HS-5 (cell line): ENCODE measurements at regions not wholly inside any gene's neighbourhood (a gene's known extent, or its start where the extent isn't known, plus 50 kb on each side); places are given as distances from the start of the nearest gene placed in this dataset.
A peak's percentile ranks its signal among the peaks of the same experiment; 100 is the strongest.
"Not testable (repeated sequence)": the region's sequence is repeated elsewhere in the genome, so short reads cannot be mapped to it uniquely, and the experiment has no call there.

Experiments used
- DNase-seq: peaks from one replicate; pipeline ENCODE4 v3.0.0-alpha.2; 2012; ENCODE audit warnings: low read depth

DNA sequence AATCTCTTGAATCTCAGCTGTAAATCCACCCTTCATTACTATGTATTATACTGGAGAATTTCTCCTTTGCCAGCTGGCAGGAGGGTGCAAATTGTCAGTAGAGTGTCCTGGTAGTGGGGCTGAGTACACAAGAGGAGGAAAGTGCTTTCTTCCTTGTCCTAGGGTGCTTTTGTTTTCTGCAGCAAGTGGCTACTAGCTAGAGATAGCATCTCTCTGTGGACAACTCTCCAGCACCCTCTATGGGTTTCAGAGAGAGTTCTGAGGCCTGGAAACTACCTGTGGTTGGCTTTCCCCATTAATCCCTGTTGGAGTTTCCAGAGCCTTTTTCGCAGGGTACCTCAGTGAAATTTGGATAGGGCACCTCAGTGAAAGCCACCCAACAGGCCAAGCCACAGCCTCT, 422.5 kb upstream of the RGS17 start:
- no peak for DNase-seq

DNA sequence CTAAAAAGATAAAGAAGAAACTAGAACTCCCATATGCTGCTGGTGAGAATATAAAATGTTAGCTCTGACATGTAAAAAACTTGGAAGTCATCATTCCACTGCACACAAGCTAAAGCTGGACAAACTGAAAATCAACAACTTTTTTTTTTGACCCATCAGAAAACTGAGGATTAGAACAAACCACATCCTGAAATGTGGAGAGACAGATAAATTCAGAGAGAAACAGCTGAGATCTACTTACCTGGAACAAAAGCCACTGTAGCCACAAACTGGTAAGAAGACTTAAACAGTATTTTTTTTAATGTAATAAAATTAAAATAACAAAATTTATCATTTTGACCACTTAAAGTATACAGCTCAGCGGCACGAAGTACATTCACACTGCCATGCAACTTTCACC, 408.5 kb upstream of the RGS17 start:
- DNase-seq, result no peak

DNA sequence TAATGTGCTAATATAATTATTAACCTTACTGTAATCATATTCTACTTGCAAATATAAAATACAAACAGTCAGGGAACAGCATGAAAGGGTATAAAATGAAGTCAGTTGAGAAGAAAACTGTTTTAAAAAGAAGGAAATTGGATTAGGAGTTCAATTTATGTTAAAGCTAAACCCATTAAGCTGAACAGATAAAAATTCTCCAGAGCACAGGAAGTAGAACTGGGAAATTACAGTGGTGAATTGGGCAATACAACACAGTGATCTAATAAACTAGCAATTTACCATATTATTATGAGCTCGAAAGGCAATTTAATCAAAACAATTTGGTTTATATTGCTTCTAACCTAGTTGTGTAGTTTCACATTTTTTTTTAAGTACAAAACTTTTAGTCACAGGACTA, 407.4 kb upstream of the RGS17 start:
- peak; percentile 70 for DNase-seq

DNA sequence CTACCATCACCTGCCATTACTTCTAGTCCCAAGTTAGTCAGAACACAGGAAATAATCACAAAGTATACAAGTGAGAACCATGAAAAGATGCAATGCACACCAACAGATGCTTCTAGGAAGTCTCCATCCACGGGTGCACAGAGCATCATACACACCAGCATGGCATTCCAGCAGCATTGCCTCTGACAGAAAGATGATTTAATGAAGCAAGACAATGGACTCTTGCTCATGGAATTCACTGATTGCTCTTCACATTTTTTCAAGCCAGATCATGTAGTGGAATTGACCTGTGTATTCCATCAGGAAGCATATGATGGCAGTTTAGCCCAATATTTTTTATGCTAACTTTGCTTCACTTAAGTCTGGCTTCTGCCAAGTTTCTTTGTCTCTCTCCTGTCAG, 406.3 kb upstream of the RGS17 start:
- peak; percentile 74 for DNase-seq

DNA sequence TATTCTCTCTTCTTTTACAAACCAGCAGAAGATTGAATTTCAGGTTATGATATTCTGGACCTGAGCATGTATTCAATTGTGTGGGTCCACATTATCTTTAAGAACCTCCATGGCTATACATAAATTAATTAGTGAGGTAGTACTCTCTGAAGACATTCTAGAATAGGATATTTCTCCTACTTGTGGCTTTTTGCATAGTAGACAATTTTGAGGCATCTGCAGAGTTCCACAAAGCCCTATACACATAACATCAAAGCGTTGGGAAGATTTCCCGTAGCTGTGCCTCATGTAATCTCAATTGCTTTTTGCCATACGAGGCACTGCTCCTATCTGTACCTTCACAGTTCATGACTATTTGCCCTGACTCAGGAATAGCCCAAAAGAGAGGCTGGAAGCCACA, 395.4 kb upstream of the RGS17 start:
- no peak for DNase-seq

DNA sequence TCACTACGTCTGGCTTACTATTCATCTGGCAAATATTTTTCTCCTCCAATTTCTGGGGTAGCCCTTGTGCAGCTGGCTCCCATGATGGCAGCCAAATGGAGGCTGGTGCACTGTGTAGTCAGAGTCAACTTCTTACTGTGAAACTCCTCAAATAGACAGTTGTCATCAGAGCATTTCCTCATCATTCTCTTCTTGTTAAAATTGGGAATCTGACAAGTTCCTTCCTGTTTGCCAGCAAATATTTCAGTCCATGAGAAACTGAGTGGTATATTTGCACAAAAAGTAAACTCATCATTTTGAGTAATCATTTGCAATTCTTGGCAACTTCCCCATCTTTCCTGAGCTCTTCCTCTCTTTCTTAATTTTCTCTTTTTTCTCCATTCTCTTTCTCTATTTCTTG, 394.9 kb upstream of the RGS17 start:
- no peak for DNase-seq

DNA sequence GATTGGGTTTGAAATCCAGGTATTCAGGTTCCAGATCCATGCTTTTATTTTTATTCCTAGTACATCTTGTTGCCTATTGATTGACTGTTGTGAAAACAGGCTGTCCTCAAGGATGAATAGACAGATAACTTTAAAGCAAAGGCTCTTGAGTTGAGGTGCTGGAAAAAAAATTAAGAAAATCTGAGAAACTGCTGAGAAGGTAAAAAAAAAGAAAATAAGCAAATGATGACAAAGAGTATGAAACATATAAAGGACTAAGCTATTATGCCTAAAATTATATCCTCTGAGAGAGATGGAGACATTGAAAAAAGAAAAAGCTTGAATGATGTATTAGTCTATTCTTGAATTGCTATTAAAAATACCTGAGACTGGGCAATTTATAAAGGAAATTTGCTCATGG, 392.3 kb upstream of the RGS17 start:
- no peak for DNase-seq

DNA sequence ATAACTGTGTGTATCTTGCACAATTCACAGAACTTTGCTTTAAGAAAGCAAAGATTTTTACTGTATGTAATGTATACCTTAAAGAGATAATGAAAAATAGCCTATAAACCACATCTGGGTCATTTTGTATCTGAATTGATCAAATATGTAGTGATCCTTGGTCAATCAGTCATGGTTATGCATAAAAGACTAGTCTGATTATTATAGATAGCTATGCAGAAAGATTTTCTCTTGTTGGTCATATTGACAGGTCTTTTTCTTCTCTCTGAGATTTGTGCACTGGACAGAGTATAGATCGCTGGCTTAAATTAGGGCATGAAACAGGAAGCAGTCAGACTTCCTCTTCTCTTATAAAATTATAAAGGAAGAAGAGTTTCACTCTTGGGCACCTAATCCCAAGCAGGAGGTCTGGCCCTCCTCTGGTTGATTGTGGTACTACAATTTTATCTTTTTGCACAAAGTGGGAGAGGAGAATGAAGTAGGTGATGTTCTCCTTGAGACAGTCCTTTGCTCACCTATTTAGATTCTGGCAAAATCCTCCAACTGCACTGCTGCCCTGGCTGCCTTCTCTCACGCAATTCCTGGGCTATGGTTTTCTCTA, 380.9 kb upstream of the RGS17 start:
- peak; percentile 19 for DNase-seq

DNA sequence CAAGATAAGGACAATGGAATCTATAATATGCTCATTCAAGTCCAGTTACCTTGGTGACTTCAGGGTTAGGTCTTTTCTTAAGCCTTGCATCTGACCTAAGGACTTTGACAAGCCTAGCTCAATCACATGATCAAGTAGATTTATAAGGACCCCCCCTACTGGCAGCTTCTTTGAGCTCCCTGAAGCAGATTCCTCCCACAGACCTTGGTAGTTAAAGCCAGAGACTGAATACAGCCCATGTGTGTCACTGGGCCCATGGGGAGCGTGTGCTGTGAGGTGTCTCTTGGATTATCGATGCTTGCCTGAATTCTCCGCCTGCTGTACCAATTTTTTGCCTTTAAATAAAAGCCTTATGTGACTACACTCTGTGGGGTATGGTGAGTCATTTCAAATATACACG, 372.7 kb upstream of the RGS17 start:
- DNase-seq, result no peak

DNA sequence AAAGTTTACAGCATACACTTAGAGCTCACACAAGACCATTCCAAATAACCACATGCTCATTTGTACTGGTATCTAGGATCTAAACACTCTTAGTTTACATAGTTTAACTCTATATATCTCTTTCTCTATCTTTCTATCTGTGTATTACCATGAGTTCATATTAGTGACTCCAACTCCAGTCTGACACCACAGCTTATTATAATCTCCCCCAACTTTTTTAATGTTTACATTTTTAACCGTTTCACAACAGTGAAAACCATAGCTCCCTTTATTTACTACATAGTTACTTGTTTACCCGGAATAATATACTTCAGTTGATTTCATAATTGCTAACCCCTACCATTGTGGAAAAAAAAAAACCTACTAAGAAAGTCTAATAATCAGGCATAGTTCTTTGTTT, 362.4 kb upstream of the RGS17 start:
- DNase-seq, result no peak

DNA sequence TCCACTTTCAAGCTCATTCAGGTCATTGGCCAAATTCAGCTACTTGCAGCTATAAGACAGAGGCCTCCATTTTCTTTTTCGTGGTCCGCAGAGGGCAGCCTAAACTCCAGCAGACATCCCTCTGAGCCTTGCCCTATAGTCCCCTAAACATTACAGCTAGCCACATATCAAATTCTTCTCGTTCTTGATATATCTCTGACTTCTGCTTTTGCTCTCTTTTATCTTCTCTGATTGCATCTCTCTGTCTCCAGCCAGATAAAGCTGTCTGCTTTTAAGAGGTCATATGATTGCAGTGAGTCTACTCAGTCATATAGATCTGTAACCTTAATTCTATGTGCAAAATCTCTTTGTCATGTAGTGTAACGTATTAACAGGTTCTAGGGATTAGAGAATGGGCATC, 358.4 kb upstream of the RGS17 start:
- DNase-seq, result no peak

DNA sequence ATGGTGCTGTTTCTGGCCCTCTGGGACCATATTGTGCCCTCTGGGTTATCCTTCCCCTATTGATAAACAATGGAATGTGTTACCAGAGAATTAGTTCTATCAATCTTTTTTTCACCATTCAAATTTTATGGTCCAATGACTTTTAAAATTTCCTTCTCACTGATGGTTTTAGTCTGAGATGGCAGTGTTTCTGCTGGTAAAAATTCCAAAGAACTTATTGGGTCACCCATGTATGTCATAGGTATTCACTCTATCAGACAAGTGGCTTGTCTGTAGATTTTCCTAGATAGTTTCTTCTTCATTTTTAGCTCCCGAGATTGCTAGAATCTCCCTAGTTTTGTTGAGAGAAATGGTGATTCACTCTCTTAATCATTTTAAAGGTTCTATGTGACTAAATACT, 357.2 kb upstream of the RGS17 start:
- DNase-seq, result no peak

DNA sequence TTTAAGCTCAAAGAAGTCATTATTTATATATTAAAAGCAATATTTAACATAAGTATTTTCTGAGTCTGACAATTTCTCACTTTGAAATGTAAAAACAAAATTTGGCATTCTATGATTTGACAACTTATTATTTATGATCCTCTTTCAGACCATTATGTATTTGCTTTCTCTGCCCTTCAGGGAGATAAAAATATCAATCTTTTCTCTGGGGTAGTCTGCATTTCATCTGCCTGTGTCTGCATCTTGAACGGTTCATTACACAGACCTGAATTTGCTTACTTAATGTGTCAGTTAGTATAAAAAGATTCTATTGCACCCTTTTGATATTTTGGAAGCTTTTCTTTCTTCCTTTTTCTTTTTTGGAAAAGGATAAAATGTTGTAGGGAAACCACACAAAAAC, 354.0 kb upstream of the RGS17 start:
- DNase-seq, result no peak

DNA sequence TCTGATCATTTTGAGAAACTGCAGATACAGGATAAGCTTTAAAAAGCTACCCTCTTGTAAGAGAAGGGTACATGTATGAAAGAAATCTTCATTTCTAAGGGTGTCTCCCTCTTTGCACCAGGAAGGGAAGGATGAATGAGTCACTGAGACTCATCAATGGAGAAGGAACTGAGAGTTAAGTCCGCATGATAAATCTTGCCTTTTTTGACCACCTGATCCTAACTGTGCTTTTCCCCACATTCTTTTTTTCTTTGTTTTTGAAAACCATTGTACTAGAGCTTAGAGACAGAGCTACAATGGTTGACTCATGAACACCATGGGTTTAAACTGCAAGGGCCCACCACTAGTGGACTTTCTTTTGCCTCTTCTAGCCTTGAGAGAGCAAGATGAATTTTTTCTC, 353.0 kb upstream of the RGS17 start:
- no peak for DNase-seq

DNA sequence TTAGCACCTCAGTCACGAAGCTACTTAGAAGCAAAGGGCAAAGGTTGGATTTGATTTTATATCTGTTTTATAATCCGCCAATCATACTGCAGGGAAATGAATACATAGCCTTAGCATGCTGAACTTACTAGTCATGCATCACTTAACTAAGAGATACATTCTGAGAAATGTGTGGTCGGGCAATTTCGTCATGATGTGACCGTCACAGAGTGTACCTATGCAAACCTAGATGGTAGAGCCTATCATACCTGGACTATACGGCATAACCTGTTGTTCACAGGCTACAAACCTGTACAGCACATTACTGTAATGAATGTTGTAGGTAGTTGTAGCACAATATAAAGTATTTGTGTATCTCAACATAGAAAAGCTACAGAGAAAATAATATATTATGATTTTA, 345.2 kb upstream of the RGS17 start:
- DNase-seq, result no peak

DNA sequence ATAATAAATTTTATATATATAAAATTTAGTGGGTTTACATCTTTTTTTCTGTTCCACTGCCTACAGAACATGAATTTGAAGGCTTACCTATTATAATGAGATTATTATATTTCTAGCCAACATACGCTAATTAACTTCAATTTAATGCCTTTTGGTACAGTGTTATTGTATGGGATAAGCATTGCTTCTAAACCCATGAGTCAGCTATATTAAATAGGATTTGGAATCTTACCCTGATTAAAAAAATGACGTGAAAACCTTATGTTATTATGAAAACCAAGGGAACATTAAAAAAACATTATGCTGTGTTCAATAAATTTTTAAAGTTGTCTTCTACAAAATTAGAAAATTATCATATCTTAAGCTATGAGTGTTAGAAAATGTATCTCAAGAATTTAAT, 334.0 kb upstream of the RGS17 start:
- no peak for DNase-seq

DNA sequence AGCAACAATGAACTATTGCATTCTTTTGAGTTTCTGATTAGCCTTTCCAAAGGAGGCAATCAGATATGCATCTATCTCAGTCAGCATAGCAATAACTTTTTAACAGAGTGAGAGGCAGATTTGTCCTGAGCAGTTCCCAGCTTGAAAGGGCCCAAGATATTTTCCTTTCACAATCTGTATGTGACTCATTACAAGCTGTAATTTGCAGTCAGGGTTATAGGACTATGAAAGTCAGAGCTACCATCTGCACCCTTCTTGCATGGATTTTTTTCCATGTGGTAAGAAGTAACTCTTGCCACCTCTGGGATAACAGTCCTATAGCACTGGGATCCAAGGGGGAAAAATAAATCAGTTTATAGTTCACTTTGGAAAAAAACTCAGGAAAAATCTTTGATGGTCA, 318.2 kb upstream of the RGS17 start:
- no peak for DNase-seq

DNA sequence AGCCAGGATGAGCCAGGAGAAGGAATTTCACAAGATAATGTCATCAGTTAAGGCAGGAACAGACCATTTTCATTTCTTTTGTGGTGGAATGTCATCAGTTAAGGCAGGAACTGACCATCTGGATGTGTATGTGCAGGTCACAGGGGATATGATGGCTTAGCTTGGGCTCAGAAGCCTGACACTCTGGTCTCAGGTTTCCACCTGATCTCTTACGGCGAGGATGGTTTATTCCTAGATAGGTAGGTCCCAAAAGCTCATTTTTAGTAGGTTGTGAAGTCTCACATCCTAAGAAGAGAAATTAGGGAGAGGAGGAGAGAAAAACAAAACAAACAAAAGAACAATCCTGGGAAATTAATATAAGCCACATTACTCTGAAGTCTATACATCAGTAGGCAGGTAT, 311.7 kb upstream of the RGS17 start:
- DNase-seq, result not testable (repeated sequence)

DNA sequence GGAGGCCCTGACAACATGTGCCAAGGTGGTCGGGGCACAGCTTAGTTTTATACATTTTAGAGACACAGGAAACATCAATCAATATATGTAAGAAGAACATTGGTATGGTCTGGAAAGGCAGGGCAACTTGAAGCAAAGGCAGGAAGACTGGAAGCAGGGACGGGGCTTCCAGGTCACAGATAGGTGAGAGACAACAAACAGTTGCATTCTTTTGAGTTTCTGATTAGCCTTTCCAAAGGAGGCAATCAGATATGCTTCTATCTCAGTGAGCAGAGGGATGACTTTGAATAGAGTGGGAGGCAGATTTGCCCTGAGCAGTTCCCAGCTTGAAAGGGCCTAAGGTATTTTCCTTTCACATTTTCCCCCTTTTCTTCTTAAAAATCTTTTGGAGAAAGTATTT, 311.0 kb upstream of the RGS17 start:
- no peak for DNase-seq

DNA sequence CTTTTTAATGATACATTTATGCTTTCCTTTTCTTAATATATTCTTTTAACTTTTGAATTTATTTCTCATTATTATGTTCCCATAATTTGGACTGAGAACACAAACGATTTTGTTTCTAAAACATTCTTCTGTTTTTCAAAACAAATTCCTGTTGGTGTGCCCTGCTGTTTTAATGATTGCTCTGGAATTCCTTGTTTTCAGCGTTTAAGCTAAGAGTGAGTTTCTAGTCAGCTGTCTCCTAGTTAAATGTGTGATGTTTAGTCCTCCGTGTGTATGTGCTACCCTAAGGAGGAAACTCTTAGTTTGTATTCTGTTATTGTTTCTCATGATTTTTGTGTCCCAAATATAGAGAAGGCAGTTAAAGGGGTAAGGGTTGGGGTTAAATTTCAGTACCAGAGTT, 306.1 kb upstream of the RGS17 start:
- no peak for DNase-seq

DNA sequence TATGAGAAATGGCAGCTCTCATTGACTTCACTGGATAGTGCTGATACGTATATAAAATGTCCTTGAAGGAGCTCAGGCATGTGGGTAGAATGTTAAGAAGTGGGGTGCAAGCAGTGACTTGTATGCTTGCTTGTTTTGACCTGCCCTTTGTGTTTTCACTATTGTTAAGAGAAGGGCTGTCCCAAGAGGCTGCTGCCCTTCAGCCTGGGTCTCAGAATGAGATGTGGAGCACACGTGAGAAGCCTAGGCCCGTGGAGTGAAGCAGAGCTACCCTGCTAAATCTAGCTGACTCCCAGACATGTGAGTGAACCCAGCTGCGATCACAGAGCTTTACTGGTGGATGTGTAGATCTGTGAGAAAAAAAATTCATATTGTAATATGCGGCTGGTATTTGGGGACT, 305.3 kb upstream of the RGS17 start:
- DNase-seq, result no peak

DNA sequence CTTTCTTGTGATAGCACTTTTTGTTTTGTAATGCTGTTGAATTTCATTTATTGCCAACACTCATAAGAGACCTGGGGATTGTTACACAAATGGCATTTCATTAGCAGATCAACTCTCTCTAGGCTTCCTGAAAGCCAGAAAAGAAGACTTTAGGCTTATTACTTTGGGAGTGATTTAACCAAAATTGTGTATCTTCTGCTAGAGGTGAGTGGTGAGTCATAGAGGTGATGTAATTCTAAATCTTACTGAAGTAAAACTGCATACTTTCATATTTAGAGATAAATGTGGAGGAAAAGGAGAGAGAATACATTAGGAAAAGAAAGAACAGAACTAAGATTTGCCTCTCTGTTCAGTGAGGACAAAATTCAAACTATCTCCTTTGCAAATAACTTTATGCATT, 304.7 kb upstream of the RGS17 start:
- no peak for DNase-seq

DNA sequence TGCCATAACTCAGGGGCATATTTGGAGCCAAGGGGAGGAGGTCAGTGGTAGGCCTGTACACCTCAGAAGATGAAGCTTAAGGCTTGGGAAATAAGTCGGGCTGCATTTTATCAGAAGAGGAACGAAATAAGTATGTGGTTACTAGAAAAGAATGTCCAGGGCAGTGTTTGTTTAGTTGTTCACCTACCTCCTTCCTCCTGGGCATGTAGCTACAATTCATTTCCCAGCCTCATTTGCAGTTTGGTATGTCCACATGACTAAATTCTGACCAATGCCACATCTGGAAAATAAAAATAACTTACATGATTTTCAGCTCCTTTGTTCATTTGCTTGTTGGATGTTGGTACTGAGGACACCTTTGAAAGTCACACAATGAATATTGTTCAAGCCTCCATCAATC, 294.5 kb upstream of the RGS17 start:
- no peak for DNase-seq

DNA sequence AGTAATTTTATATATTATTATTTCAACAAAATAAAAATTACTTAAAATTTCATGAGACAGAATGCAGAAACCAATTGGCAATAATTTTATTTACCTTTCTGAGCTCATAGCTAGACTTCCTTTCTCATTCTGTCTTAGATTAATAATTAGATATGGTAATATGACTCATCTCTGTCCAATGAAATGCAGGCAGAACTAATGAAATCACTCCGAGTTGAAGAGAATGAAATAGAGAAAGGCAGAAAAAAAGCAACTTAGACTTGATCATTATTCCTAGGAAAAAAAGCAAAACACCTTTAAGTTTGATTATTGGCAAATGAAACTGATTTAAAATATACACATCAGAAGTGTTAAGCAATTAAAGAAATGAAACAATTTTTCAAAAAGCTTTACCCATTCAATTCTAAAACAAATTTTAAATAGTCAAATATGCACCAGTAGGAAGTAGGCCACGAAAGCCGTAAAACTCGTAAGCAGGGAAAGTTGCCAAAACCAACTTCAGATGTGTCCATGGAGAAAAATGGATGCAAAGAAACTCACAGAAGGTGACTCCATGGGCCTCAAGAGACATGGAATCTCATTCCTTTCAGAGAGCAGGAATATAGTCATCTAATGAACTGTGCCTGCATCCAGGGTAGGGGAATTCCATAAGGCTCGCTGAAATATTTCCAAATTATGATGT, 293.8 kb upstream of the RGS17 start:
- no peak for DNase-seq

DNA sequence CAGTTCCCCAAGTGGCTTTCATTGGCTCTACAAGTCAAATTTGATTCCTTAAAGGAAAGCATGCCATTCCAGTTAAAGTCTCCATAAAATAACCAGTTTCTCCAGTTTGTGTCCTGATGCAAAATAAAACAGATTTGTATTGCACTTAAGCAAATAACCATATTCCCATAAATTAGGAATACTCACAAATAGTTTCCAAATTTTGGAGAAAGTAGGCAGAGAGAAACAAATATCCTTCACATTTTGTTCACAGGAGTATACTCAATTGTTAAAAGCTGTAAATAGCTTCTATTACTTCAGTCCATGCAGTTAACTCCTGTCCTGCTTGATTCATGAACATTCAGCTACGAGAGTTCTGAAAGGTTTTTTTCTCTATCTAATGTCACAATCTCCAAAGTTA, 281.4 kb upstream of the RGS17 start:
- DNase-seq, result no peak
